ENCODE measurements at regions not wholly inside any gene's neighbourhood (a gene's known extent, or its start where the extent isn't known, plus 50 kb on each side); places are given as distances from the start of the nearest gene placed in this dataset.
"Not testable (repeated sequence)": the region's sequence is repeated elsewhere in the genome, so short reads cannot be mapped to it uniquely, and the experiment has no call there.

DNA sequence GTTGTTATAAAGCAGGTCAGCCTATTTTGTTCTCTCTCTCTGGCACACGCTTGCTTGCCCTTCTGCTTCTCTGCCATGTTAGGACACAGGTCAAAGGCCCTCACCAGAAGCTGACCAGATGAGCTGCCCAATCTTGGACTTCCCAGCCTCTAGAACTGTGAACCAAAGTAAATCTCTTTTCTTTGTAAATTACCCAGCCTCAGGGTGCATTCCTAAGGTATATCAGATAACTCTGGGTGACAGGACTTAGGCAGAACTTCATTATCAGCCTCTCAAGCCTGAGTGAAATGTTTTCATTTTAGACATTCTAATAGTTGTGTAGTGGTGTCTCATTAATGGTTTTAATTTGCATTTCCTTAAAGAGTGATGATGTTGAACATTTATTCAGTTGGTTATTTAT, 124.3 kb downstream of the CDRT15L2 start:
- H3K4me2 ChIP-seq (ENCODE audit: low read depth, low read length, poor library complexity, severe bottlenecking): no peak overlapping the region
- no peak overlapping the region for H3K9ac ChIP-seq (ENCODE audit: low read depth, low read length, poor library complexity, severe bottlenecking)

DNA sequence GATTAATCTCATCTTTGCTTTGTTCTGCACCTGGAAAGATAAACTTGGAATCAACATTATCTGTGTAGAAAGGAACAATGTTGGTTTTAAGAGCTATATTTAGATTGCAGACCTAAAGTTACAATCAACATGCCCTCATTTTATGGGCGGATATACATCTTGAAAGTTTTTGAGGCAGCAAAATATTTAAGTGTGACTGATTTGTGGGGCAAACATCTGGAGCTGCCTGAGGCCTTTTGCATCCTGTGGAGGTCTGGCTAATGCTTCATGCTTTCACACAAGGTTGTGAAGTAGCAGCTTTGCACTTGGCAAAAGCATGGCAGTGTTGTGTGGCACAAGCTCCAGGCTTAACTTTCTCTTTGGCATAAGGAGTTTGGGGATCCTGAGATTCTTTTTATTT, 125.7 kb downstream of the CDRT15L2 start:
- not testable (repeated sequence) for H4K20me1 ChIP-seq (ENCODE audit: insufficient read depth, low read length, poor library complexity, severe bottlenecking); H3K4me3 ChIP-seq (ENCODE audit: low read length, poor library complexity, severe bottlenecking); H3K27me3 ChIP-seq (ENCODE audit: insufficient read depth, low read length, poor library complexity, severe bottlenecking); H3K9ac ChIP-seq (ENCODE audit: low read depth, low read length, poor library complexity, severe bottlenecking); H3F3A ChIP-seq (ENCODE audit: low read depth); H3K4me1 ChIP-seq (ENCODE audit: insufficient read depth, low read length, poor library complexity, severe bottlenecking); H2AFZ ChIP-seq (ENCODE audit: low read length); H3K9me3 ChIP-seq (ENCODE audit: insufficient read depth, low read depth, low read length); H3K4me2 ChIP-seq (ENCODE audit: low read depth, low read length, poor library complexity, severe bottlenecking); H3K79me2 ChIP-seq (ENCODE audit: insufficient read depth, low read length); H3K9me2 ChIP-seq (replicated peaks; ENCODE audit: low read depth, low read length); H3K36me3 ChIP-seq (ENCODE audit: insufficient read depth, low read length)

More for the DNA sequence above, 124.3 kb downstream of the CDRT15L2 start:
- Histone ChIP-seq H3K4me3 (ENCODE audit: low read length, poor library complexity, severe bottlenecking) (no peak overlapping the region), H4K20me1 (ENCODE audit: insufficient read depth, low read length, poor library complexity, severe bottlenecking) (no peaks in the 10 kb centered on the region), H3K79me2 (ENCODE audit: insufficient read depth, low read length) (no peaks in the 10 kb centered on the region), H3F3A (ENCODE audit: low read depth) (no peaks in the 10 kb centered on the region), H3K9me3 (ENCODE audit: insufficient read depth, low read depth, low read length) (no peaks in the 10 kb centered on the region), H3K4me1 (ENCODE audit: insufficient read depth, low read length, poor library complexity, severe bottlenecking) (no peaks in the 10 kb centered on the region), H2AFZ (ENCODE audit: low read length) (no peak overlapping the region), H3K27me3 (ENCODE audit: insufficient read depth, low read length, poor library complexity, severe bottlenecking) (no peaks in the 10 kb centered on the region), H3K36me3 (ENCODE audit: insufficient read depth, low read length) (no peaks in the 10 kb centered on the region), H3K9me2 (replicated peaks; ENCODE audit: low read depth, low read length) (no peaks in the 10 kb centered on the region)
- TF ChIP-seq, protein P1, sequence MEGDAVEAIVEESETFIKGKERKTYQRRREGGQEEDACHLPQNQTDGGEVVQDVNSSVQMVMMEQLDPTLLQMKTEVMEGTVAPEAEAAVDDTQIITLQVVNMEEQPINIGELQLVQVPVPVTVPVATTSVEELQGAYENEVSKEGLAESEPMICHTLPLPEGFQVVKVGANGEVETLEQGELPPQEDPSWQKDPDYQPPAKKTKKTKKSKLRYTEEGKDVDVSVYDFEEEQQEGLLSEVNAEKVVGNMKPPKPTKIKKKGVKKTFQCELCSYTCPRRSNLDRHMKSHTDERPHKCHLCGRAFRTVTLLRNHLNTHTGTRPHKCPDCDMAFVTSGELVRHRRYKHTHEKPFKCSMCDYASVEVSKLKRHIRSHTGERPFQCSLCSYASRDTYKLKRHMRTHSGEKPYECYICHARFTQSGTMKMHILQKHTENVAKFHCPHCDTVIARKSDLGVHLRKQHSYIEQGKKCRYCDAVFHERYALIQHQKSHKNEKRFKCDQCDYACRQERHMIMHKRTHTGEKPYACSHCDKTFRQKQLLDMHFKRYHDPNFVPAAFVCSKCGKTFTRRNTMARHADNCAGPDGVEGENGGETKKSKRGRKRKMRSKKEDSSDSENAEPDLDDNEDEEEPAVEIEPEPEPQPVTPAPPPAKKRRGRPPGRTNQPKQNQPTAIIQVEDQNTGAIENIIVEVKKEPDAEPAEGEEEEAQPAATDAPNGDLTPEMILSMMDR (conservative IDR thresholded peaks at IDR 0.05; ENCODE audit: low read length): no peak
- no peak for TF ChIP-seq EZH2phosphoT487 (IDR thresholded peaks at IDR 0.05; ENCODE audit: borderline replicate concordance)

DNA sequence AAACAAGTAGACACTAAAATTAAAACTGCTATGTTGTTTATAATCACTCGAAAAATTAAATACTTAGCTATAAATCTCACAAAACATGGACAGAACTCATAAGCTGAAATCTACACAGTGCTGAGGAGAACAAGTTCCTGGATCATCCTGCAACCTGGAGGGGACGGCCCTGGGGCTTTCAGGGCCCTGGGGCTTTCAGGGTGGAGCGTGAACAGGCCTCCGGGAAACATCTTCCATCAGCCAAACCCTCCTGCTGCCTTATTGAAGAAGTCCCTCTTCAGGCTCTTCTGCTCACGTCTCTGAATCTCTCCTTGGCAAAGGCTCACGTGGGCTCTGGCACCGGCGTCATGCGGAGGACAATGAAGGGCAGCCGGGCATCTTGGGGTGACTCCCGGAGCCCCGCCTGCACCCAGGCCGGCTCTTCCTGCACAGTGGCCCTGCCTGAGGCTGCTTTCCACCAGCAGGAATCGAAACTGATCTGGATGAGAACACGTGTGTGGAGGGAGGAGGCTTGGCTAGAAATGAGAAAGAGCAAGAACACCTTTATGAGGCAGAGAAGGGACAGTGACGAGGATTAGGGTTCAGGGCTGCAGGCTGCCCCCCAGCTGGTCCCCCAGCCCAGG, 127.3 kb downstream of the CDRT15L2 start:
- Histone ChIP-seq H3K4me1 (ENCODE audit: insufficient read depth, low read length, poor library complexity, severe bottlenecking) (no peaks in the 10 kb centered on the region), H3K27me3 (ENCODE audit: insufficient read depth, low read length, poor library complexity, severe bottlenecking) (no peaks in the 10 kb centered on the region), H3K9me2 (replicated peaks; ENCODE audit: low read depth, low read length) (no peaks in the 10 kb centered on the region), H3K9me3 (ENCODE audit: insufficient read depth, low read depth, low read length) (no peaks in the 10 kb centered on the region), H3K79me2 (ENCODE audit: insufficient read depth, low read length) (no peaks in the 10 kb centered on the region), H3K4me3 (ENCODE audit: low read length, poor library complexity, severe bottlenecking) (no peak overlapping the region), H3K4me2 (ENCODE audit: low read depth, low read length, poor library complexity, severe bottlenecking) (no peak overlapping the region), H3K36me3 (ENCODE audit: insufficient read depth, low read length) (no peaks in the 10 kb centered on the region), H3K9ac (ENCODE audit: low read depth, low read length, poor library complexity, severe bottlenecking) (no peak overlapping the region), H2AFZ (ENCODE audit: low read length) (no peak overlapping the region), H3F3A (ENCODE audit: low read depth) (no peaks in the 10 kb centered on the region), H4K20me1 (ENCODE audit: insufficient read depth, low read length, poor library complexity, severe bottlenecking) (no peaks in the 10 kb centered on the region)
- no peak for TF ChIP-seq EZH2phosphoT487 (IDR thresholded peaks at IDR 0.05; ENCODE audit: borderline replicate concordance)
- TF ChIP-seq, protein P1 (conservative IDR thresholded peaks at IDR 0.05; ENCODE audit: low read length): no peak

DNA sequence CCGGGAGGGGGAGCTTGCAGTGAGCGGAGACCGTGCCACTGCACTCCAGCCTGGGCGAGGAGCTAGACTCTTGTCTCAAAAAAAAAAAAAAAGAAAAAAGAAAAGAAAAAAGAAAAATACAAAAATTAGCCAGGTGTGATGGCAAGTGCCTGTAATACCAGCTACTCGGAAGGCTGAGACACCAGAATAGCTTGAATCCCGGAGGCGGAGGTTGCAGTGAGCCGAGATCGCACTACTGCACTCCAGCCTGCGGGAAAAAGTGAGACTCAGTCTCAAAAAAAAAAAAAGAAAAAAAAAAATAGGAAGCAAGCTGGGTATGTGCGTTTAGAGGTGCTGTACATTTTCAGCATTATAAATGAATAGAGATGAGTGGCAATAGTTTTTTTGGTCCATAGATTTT, 129.3 kb downstream of the CDRT15L2 start:
- H3K9me3 ChIP-seq (ENCODE audit: insufficient read depth, low read depth, low read length); H2AFZ ChIP-seq (ENCODE audit: low read length); H3K4me3 ChIP-seq (ENCODE audit: low read length, poor library complexity, severe bottlenecking); H3K9me2 ChIP-seq (replicated peaks; ENCODE audit: low read depth, low read length); H3K27me3 ChIP-seq (ENCODE audit: insufficient read depth, low read length, poor library complexity, severe bottlenecking); H3K36me3 ChIP-seq (ENCODE audit: insufficient read depth, low read length); H4K20me1 ChIP-seq (ENCODE audit: insufficient read depth, low read length, poor library complexity, severe bottlenecking); H3F3A ChIP-seq (ENCODE audit: low read depth); H3K4me2 ChIP-seq (ENCODE audit: low read depth, low read length, poor library complexity, severe bottlenecking); H3K4me1 ChIP-seq (ENCODE audit: insufficient read depth, low read length, poor library complexity, severe bottlenecking); H3K79me2 ChIP-seq (ENCODE audit: insufficient read depth, low read length); H3K9ac ChIP-seq (ENCODE audit: low read depth, low read length, poor library complexity, severe bottlenecking): not testable (repeated sequence)

DNA sequence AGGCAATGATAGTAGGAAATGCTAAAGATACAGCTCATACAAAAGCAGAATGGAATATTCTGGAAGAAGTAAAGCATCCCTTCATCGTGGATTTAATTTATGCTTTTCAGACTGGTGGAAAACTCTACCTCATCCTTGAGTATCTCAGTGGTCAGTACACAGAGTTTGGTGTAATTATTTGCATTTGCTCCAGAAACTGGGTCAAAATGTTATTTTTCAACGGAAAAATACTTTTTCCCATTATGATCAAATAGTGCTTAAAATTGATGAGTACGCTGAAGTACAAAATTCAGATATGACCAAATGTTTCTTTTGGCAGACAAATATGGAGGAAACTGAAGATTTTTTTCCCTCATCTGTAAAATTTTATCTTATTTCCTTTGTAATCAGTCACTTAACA, 137.0 kb downstream of the CDRT15L2 start:
- H3K27me3 ChIP-seq (ENCODE audit: insufficient read depth, low read length, poor library complexity, severe bottlenecking); H3K36me3 ChIP-seq (ENCODE audit: insufficient read depth, low read length); H3K4me1 ChIP-seq (ENCODE audit: insufficient read depth, low read length, poor library complexity, severe bottlenecking); H3K9me2 ChIP-seq (replicated peaks; ENCODE audit: low read depth, low read length); H3K9ac ChIP-seq (ENCODE audit: low read depth, low read length, poor library complexity, severe bottlenecking); H3K9me3 ChIP-seq (ENCODE audit: insufficient read depth, low read depth, low read length); H2AFZ ChIP-seq (ENCODE audit: low read length); H3K4me3 ChIP-seq (ENCODE audit: low read length, poor library complexity, severe bottlenecking); H4K20me1 ChIP-seq (ENCODE audit: insufficient read depth, low read length, poor library complexity, severe bottlenecking); H3F3A ChIP-seq (ENCODE audit: low read depth); H3K4me2 ChIP-seq (ENCODE audit: low read depth, low read length, poor library complexity, severe bottlenecking); H3K79me2 ChIP-seq (ENCODE audit: insufficient read depth, low read length): not testable (repeated sequence)

Data from Loucy (cell line).